GM20000 (cell line): ENCODE measurements at regions not wholly inside any gene's neighbourhood (a gene's known extent, or its start where the extent isn't known, plus 50 kb on each side); places are given as distances from the start of the nearest gene placed in this dataset.
"Not testable (repeated sequence)": the region's sequence is repeated elsewhere in the genome, so short reads cannot be mapped to it uniquely, and the experiment has no call there.

Experiments
- DNase-seq: peaks from one replicate; pipeline ENCODE4 v3.0.0; 2012; ENCODE audit warnings: low spot score
- CTCF ChIP-seq: IDR thresholded peaks from 2 replicates; pipeline ENCODE4 v1.5.1; 2012; ENCODE audit warnings: mild to moderate bottlenecking, control low read depth; ENCODE audit errors: extremely low read depth, missing control alignments

GRCh38 chr12:46903058-46903457 lies 77.3 kb upstream of the SLC38A4 start:
- no peak for TF ChIP-seq CTCF
- DNase-seq: no peak

GRCh38 chr12:46904406-46905238 lies 78.8 kb upstream of the SLC38A4 start:
- no peak for TF ChIP-seq CTCF
- DNase-seq: no peak

GRCh38 chr12:46905239-46905627 lies 79.4 kb upstream of the SLC38A4 start:
- not testable (repeated sequence) for DNase-seq

- no peak for TF ChIP-seq CTCF
- no peak for DNase-seq
Observed at GRCh38 chr12:46907791-46908190, 82.0 kb upstream of the SLC38A4 start.

GRCh38 chr12:46908236-46908935 lies 82.6 kb upstream of the SLC38A4 start:
- no peak for TF ChIP-seq CTCF
- no peak for DNase-seq

- TF ChIP-seq CTCF: no peak
Observed at GRCh38 chr12:46908936-46909635, 83.3 kb upstream of the SLC38A4 start.

GRCh38 chr12:46910830-46911229 lies 85.0 kb upstream of the SLC38A4 start:
- no peak for DNase-seq
- TF ChIP-seq CTCF: no peak

More at GRCh38 chr12:46908936-46909635, 83.3 kb upstream of the SLC38A4 start:
- DNase-seq: no peak
